Activated CD4-positive, alpha-beta T cell treated with anti-CD3 and anti-CD28 coated beads, Interleukin-2, amount 50 U/mL, for 48 hours (primary cell): ENCODE measurements at regions not wholly inside any gene's neighbourhood (a gene's known extent, or its start where the extent isn't known, plus 50 kb on each side); places are given as distances from the start of the nearest gene placed in this dataset.
"Not testable (repeated sequence)": the region's sequence is repeated elsewhere in the genome, so short reads cannot be mapped to it uniquely, and the experiment has no call there.

Experiments used
- DNase-seq, 2 experiments: peaks; one replicate each; pipeline ENCODE4 v3.0.0-alpha.2; 2020

- DNase-seq, result no peak
Measured at GRCh38 chr3:182617500-182617899, 175.8 kb upstream of the ATP11B start.

DNA sequence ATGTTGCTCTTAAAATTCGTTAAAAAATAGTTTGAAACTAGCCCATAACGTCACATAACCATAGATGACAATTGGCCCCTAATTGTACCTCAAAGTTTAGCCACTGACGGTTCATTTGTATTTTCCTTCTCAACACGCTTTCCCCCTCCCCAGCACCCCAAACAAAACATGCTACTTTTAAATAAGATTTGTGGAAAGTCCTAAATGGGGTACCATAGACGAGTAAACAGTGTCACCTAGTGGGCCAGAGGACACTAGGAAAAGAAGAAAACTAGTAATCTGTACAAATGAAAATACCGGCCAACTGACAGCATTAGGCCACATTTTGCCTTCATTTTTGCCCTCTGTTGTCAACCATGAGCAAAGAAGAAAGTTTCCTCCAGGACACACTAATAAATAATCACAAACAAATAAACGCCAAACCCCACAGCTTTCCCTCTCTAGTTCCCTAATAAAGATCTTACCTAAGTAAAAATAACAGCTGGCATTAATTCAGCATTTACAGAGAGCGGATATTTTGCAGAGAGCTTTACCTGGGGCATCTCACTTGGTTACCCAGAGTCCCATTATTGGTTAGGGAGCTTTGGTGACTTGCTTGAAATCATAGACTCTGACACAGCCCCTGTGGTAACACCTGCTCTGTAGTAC lies 175.1 kb upstream of the ATP11B start:
- no peak for DNase-seq

GRCh38 chr3:182618981-182619591 lies 174.2 kb upstream of the ATP11B start:
- no peak for DNase-seq

GRCh38 chr3:182620723-182621434 lies 172.4 kb upstream of the ATP11B start:
- no peak for DNase-seq

- DNase-seq, result no peak
Measured at GRCh38 chr3:182621435-182622240, 171.7 kb upstream of the ATP11B start.

DNA sequence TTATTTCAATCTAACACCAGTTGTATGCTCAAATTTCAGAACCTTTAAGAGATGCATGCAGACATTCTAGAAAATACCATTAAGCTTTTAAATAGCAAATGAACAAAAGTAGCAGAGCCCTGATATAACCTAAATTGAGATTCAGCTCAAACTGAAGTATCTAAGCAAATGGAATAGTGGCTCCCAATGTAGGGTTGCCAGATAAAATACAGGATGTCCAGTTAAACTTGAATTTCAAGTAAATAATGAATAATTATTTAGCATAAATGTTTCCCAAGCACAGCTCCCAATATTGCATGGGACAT lies 171.1 kb upstream of the ATP11B start:
- no peak for DNase-seq

GRCh38 chr3:182626484-182627467 lies 166.5 kb upstream of the ATP11B start:
- DNase-seq, result no peak

DNA sequence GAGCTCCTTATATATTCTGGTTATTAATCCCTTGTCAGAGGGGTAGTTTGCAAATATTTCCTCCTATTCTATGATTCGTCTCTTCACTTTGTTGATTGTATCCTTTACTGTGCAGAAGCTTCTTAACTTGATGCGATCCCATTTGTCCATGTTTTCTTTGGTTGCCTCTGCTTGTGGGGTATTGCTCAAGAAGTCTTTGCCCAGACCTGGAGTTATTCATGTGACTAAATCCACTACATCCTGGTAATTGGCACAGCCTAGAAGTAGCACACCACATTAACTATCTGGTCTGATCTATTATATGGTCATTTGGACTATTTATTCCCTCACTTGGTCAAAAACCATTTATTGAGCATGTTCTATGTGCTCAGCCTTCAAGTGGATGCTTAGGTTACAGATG lies 164.8 kb upstream of the ATP11B start:
- DNase-seq, result no peak

- DNase-seq, result no peak
Measured at GRCh38 chr3:182629521-182629920, 163.8 kb upstream of the ATP11B start.

- no peak for DNase-seq
Measured at GRCh38 chr3:182631183-182632076, 161.9 kb upstream of the ATP11B start.

- DNase-seq, result no peak
Measured at GRCh38 chr3:182632077-182632393, 161.3 kb upstream of the ATP11B start.

DNA sequence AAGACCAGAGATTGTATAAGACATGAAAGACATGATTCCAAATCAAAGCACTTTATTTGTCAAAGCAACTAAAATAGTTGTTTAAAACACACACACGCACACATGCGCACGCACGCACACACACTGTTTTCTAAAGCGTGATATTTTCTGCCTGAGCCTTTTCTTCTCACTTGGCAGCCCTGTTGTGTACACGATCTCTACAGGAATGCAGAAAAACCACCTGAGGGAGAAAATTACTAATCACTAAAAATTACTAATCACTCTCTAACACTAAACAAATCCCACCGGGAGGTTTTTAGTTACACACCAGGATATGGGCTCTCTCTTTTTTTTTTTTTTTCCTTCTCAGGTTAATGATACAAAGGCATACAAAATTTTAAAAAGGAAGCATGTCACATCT lies 160.1 kb upstream of the ATP11B start:
- DNase-seq, result no peak

DNA sequence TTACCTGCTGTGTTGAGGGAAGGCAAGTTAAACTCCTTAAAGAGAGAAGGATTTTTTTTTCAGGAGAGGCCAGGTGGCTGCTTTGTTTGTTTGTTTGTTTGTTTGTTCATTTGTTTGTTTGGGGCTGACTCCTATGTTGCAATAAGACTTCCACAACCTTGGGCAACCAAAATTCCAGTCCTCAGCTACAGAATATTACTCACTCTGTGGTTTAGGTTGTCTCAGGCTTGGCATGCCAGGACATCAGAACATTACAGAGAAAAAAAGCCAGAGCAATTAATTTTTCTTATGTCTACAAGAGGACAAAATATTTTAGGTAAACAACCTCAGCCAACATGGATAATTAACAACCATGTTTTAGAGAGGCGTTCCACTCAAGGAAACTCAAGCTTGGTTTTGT lies 156.7 kb upstream of the ATP11B start:
- DNase-seq, result no peak

GRCh38 chr3:182637350-182638110 lies 155.8 kb upstream of the ATP11B start:
- no peak for DNase-seq

DNA sequence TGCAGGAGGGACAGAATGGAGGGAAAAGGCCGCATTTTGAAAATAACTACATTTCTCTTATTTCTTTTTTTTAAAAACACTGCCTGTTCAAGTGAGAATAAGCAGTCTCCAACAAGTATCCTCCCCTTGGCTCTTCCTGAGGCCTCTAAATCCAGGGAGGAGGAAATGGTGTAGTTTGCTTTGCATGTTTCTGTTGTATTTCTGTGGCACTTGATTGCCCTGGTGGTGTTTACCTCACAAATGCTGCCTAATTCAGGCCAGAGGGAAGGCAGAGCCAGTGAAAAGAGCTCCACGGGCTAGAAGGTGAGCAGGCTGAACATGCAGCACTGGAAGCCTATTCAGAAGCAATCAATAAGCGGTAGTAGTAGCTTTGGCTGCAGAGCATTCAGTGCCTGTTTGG lies 149.3 kb upstream of the ATP11B start:
- DNase-seq, result no peak

GRCh38 chr3:182644790-182645433 lies 148.4 kb upstream of the ATP11B start:
- DNase-seq, result peak; percentile 40 to 62

GRCh38 chr3:182650568-182651128 lies 142.7 kb upstream of the ATP11B start:
- DNase-seq, result no peak

GRCh38 chr3:182651461-182651860 lies 141.8 kb upstream of the ATP11B start:
- no peak for DNase-seq

- DNase-seq, result not testable (repeated sequence)
Measured at GRCh38 chr3:182653065-182653464, 140.2 kb upstream of the ATP11B start.

DNA sequence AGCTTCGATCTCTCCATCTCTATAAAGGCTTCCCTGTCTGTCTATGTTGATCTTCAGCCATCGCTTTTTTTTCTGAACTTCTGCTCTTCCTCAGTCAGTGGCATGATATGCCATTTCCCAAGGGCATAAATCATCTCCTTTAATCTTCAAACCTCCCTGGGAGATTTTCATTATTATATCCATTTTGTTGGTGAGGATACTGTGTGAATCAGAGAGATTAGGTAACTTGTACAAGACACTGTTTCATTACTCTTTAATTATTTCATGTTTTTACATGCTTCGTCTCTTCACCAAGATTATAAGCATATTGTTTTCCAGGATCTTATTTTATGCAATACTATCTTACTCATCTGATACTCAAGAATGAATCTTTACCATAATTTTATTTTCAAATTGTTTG lies 124.8 kb upstream of the ATP11B start:
- no peak for DNase-seq
